H1 (cell line): ENCODE measurements at regions not wholly inside any gene's neighbourhood (a gene's known extent, or its start where the extent isn't known, plus 50 kb on each side); places are given as distances from the start of the nearest gene placed in this dataset.

Experiments
- CTCF ChIA-PET: fragments of 300-600 bp; sonication (Branson Sonifier 250); formaldehyde crosslinking; loops from one replicate; lab custom pipeline; 2021; ENCODE audit not compliant: partially characterized antibody; lab: Charles Lee
- POLR2A ChIA-PET: fragments of 300-600 bp; sonication (Branson Sonifier 250); formaldehyde crosslinking; loops from one replicate; lab custom pipeline; 2021; ENCODE audit warnings: inconsistent platforms; ENCODE audit not compliant: partially characterized antibody; lab: Charles Lee
- DNase-seq, 2 experiments: peaks; one replicate each; pipeline versions ENCODE4 v3.0.0 to v3.0.0-alpha.2; 2010 to 2022; ENCODE audit warnings: low spot score in 2 of 2, low read depth in 1 of 2, mixed read lengths in 1 of 2
- FAIRE-seq: peaks from 2 replicates; lab custom pipeline; 2011; peaks lifted over from hg19 to GRCh38; lab: Jason Lieb, UNC
- H2AFZ ChIP-seq: 2 replicates; pipeline ENCODE4 v1.8.1; 2012; ENCODE audit warnings: low read length, inconsistent platforms
- H2AK5ac ChIP-seq: 2 replicates; pipeline ENCODE4 v1.6.1; 2013; ENCODE audit warnings: low read depth, low read length
- H2BK120ac ChIP-seq: replicated peaks from 2 replicates; pipeline ENCODE3; 2013; ENCODE audit warnings: low read depth, low read length, inconsistent platforms
- H2BK12ac ChIP-seq: 2 replicates; pipeline ENCODE4 v1.6.1; 2013; ENCODE audit warnings: low read depth, low read length
- H2BK15ac ChIP-seq: 2 replicates; pipeline ENCODE4 v1.6.1; 2013; ENCODE audit warnings: low read length
- H2BK20ac ChIP-seq: 2 replicates; pipeline ENCODE4 v1.6.1; 2013; ENCODE audit warnings: low read length
- H2BK5ac ChIP-seq: 2 replicates; pipeline ENCODE4 v1.6.1; 2013; ENCODE audit warnings: low read depth, low read length
- H3K14ac ChIP-seq: 2 replicates; pipeline ENCODE4 v1.6.1; 2013; ENCODE audit warnings: inconsistent platforms; ENCODE audit not compliant: insufficient read length
- H3K18ac ChIP-seq: 2 replicates; pipeline ENCODE4 v1.6.1; 2013; ENCODE audit warnings: low read length; ENCODE audit errors: extremely low read depth
- H3K23ac ChIP-seq: 2 replicates; pipeline ENCODE4 v1.6.1; 2013; ENCODE audit warnings: inconsistent platforms; ENCODE audit not compliant: insufficient read length
- H3K23me2 ChIP-seq: 2 replicates; pipeline ENCODE4 v1.6.1; 2013; ENCODE audit warnings: low read depth, low read length
- H3K27ac ChIP-seq: 2 replicates; pipeline ENCODE4 v1.6.1; 2011; ENCODE audit warnings: low read depth, low read length, inconsistent platforms
- H3K27me3 ChIP-seq, 4 experiments: replicated peaks in 1 of 4; 1 replicate in 1 of 4; 2 replicates in 3 of 4; pipeline versions ENCODE4 v1.6.1 to v1.8.1; 2011 to 2013; ENCODE audit warnings: low read length in 3 of 4, mild to moderate bottlenecking in 3 of 4, inconsistent platforms in 2 of 4, mixed read lengths in 2 of 4, moderate library complexity in 1 of 4; ENCODE audit not compliant: control insufficient read depth in 3 of 4, insufficient read depth in 3 of 4; ENCODE audit errors: extremely low read depth in 1 of 4
- H3K36me3 ChIP-seq, 4 experiments: 2 replicates each; pipeline versions ENCODE4 v1.6.1 to v1.8.1; 2011 to 2013; ENCODE audit warnings: mild to moderate bottlenecking in 4 of 4, low read length in 3 of 4, moderate library complexity in 2 of 4, control low read depth in 1 of 4, inconsistent platforms in 1 of 4; ENCODE audit not compliant: insufficient read depth in 4 of 4, control insufficient read depth in 2 of 4
- H3K4ac ChIP-seq: replicated peaks from 2 replicates; pipeline ENCODE3; 2013; ENCODE audit warnings: low read length, low read depth, mixed read lengths, inconsistent platforms; ENCODE audit not compliant: insufficient read length
- H3K4me1 ChIP-seq, 4 experiments: replicated peaks in 1 of 4; 1 replicate in 1 of 4; 2 replicates in 3 of 4; pipeline versions ENCODE4 v1.6.1 to v1.8.1; 2011 to 2013; ENCODE audit warnings: low read length in 3 of 4, inconsistent platforms in 2 of 4, mixed read lengths in 1 of 4; ENCODE audit not compliant: insufficient read depth in 4 of 4, control insufficient read depth in 3 of 4
- H3K4me2 ChIP-seq, 2 experiments: 2 replicates each; pipeline versions ENCODE4 v1.6.1 to v1.8.1; 2011 to 2013; ENCODE audit warnings: low read depth in 2 of 2, low read length in 2 of 2, control low read depth in 1 of 2, inconsistent platforms in 1 of 2, mild to moderate bottlenecking in 1 of 2; ENCODE audit not compliant: insufficient read depth in 1 of 2
- H3K4me3 ChIP-seq, 4 experiments: fragments of 200-600, 300-600 bp in 1 of 4; sonication (generic), shearing (Covaris generic), sonication (Bioruptor Twin) in 1 of 4; 2 replicates each; pipeline versions ENCODE4 v1.5.1 to v1.8.1; 2011 to 2016; ENCODE audit warnings: low read length in 4 of 4, low read depth in 3 of 4, control low read depth in 2 of 4, inconsistent platforms in 2 of 4, mild to moderate bottlenecking in 2 of 4, mixed read lengths in 1 of 4, moderate library complexity in 1 of 4; ENCODE audit not compliant: insufficient read depth in 2 of 4; ENCODE audit errors: extremely low read depth in 1 of 4
- H3K56ac ChIP-seq: replicated peaks from 2 replicates; pipeline ENCODE3; 2013; ENCODE audit warnings: low read depth, mild to moderate bottlenecking, mixed read lengths, low read length, inconsistent platforms; ENCODE audit not compliant: insufficient read length
- H3K79me1 ChIP-seq: 2 replicates; pipeline ENCODE4 v1.6.1; 2013; ENCODE audit warnings: low read depth, low read length, control low read depth
- H3K79me2 ChIP-seq, 2 experiments: 2 replicates each; pipeline versions ENCODE4 v1.6.1 to v1.8.1; 2012 to 2013; ENCODE audit warnings: low read length in 2 of 2, mild to moderate bottlenecking in 2 of 2, inconsistent platforms in 1 of 2; ENCODE audit not compliant: insufficient read depth in 2 of 2, control insufficient read depth in 1 of 2
- H3K9ac ChIP-seq, 4 experiments: replicated peaks in 1 of 4; 1 replicate in 1 of 4; 2 replicates in 3 of 4; pipeline versions ENCODE4 v1.6.1 to v1.8.1; 2011 to 2013; ENCODE audit warnings: low read depth in 3 of 4, low read length in 3 of 4, control low read depth in 2 of 4, mild to moderate bottlenecking in 2 of 4, moderate library complexity in 2 of 4, inconsistent platforms in 1 of 4; ENCODE audit errors: extremely low read depth in 1 of 4
- H3K9me3 ChIP-seq, 2 experiments: 2 replicates each; pipeline versions ENCODE4 v1.6.1 to v1.8.1; 2012 to 2013; ENCODE audit warnings: mild to moderate bottlenecking in 2 of 2, moderate library complexity in 2 of 2, control low read depth in 1 of 2, inconsistent platforms in 1 of 2, low read depth in 1 of 2, low read length in 1 of 2, mixed read lengths in 1 of 2; ENCODE audit not compliant: insufficient read depth in 2 of 2
- H4K20me1 ChIP-seq, 2 experiments: replicated peaks in 1 of 2; 2 replicates each; pipeline versions ENCODE3 to v1.8.1; 2011 to 2013; ENCODE audit warnings: inconsistent platforms in 2 of 2, low read length in 2 of 2, mild to moderate bottlenecking in 1 of 2; ENCODE audit not compliant: insufficient read depth in 2 of 2, control insufficient read depth in 1 of 2
- H4K5ac ChIP-seq: 2 replicates; pipeline ENCODE4 v1.6.1; 2013; ENCODE audit warnings: low read length, low read depth, mixed read lengths, inconsistent platforms; ENCODE audit not compliant: insufficient read length
- H4K8ac ChIP-seq: 2 replicates; pipeline ENCODE4 v1.8.0; 2013; ENCODE audit warnings: mild to moderate bottlenecking, moderate library complexity, low read length, inconsistent platforms; ENCODE audit not compliant: insufficient read depth; ENCODE audit errors: extremely low read depth
- H4K91ac ChIP-seq: replicated peaks from 2 replicates; pipeline ENCODE3; 2013; ENCODE audit warnings: low read length, mixed read lengths, inconsistent platforms; ENCODE audit not compliant: insufficient read length
- BRCA1 ChIP-seq: IDR thresholded peaks from 2 replicates; pipeline ENCODE4 v1.6.1; 2012; ENCODE audit warnings: low read depth, low read length, improper control_type of control experiment
- CTBP2 ChIP-seq: IDR thresholded peaks from 2 replicates; pipeline ENCODE4 v1.7.0; 2011; ENCODE audit warnings: borderline replicate concordance, mild to moderate bottlenecking, moderate library complexity, mixed read lengths, low read length; ENCODE audit not compliant: insufficient read depth, insufficient read length
- KDM1A ChIP-seq: fragments of 200-600, 300-600 bp; sonication (generic); IDR thresholded peaks from 2 replicates; pipeline ENCODE4 v1.7.1; 2016; ENCODE audit warnings: mild to moderate bottlenecking, low read length, borderline replicate concordance
- NRF1 ChIP-seq: IDR thresholded peaks from 2 replicates; pipeline ENCODE4 v1.6.1; 2011; ENCODE audit warnings: mild to moderate bottlenecking, low read depth, low read length, improper control_type of control experiment
- POLR2AphosphoS5 ChIP-seq: IDR thresholded peaks from 2 replicates; pipeline ENCODE4 v1.6.1; 2011; ENCODE audit warnings: low read depth, low read length
- RFX5 ChIP-seq: IDR thresholded peaks from 2 replicates; pipeline ENCODE4 v1.6.1; 2011; ENCODE audit warnings: low read depth, low read length, improper control_type of control experiment, borderline replicate concordance
- TCF12 ChIP-seq: IDR thresholded peaks from 2 replicates; pipeline ENCODE4 v1.6.1; 2011; ENCODE audit warnings: low read depth, mild to moderate bottlenecking, low read length
- USF2 ChIP-seq: IDR thresholded peaks from 2 replicates; pipeline ENCODE4 v1.6.1; 2011; ENCODE audit warnings: low read length, improper control_type of control experiment
- WGBS, 2 experiments: shearing (Covaris generic) in 1 of 2; methylation state at CpG; one replicate each; pipeline versions ENCODE4 v1.1.6 to v1.1.7; 2013 to 2015; ENCODE audit warnings: low lambda C conversion rate in 2 of 2, mixed read lengths in 2 of 2, inconsistent platforms in 1 of 2, low coverage in 1 of 2, missing lambda C conversion rate in 1 of 2; ENCODE audit not compliant: insufficient replicate concordance in 2 of 2, insufficient coverage in 1 of 2, insufficient read length in 1 of 2; ENCODE audit errors: extremely low coverage in 1 of 2, missing lambda C conversion rate in 1 of 2; 5-methylcytosine and 5-hydroxymethylcytosine counted together
- TF ChIP-seq, protein P1 (sequence below), 3 experiments: IDR thresholded peaks; 1 replicate in 2 of 3; 2 replicates in 1 of 3; pipeline versions ENCODE4 v1.5.1 to v1.6.1; 2011; ENCODE audit warnings: low read length in 3 of 3, mild to moderate bottlenecking in 3 of 3, inconsistent platforms in 2 of 3, low read depth in 1 of 3, moderate library complexity in 1 of 3; ENCODE audit not compliant: insufficient read depth in 1 of 3; ENCODE audit errors: control extremely low read depth in 1 of 3

DNA sequence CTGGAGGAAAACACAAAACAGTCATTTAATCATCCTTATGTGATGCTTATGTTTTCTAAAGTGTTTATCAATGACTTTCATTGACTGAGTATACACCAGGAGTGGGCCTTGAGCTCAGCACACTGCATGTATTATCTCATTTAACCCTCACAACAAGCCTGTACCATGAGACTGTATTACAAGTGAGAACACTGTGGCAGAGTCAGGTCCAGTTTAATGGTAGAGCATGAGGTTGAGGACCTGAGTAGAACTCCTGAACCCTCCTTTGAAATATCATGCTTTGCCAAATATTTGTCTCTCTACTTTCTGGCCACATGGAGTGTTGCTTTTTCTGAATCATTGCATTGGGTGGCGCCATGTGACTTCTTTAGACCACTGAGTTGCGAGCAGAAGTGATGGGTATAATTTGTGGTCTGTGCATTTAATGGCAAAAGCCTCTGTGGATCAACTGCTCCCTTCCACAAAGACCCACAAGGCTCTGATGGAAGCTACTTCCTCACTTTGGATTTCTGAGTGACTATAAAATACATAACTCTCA is 65.0 kb upstream of the SIRPG start:
- no peak overlapping the region for H2BK12ac ChIP-seq
- no peak overlapping the region for H3K14ac ChIP-seq
- H2BK15ac ChIP-seq = no peak overlapping the region
- H2AK5ac ChIP-seq = no peak overlapping the region
- H3K23ac ChIP-seq = no peak overlapping the region
- CTCF ChIA-PET = interaction anchor here (0.8 to 1.5 kb wide), 5 partner anchors 9 to 41 kb away, joined by 3 to 5 read pairs (median 3); no protein-coding TSS in a partner anchor
- H3K79me2 ChIP-seq = no peaks in the 10 kb centered on the region
- no peak overlapping the region for H3K18ac ChIP-seq
- peaks cover 0 to 40% (median 25%) of the 10 kb centered on the region in 4 experiments; a peak in 6 of 7 replicates for H3K27me3 ChIP-seq
- WGBS, 2 experiments = 72% methylated on average over 2 of the region's 2 CpGs; no CpG with 5 or more reads in 1 of the 2 experiments
- FAIRE-seq = no peak
- DNase-seq = no peak
- POLR2A ChIA-PET = no interaction called here
- H4K8ac ChIP-seq = no peak overlapping the region
- no peak overlapping the region for H4K5ac ChIP-seq
- no peak overlapping the region for H4K91ac ChIP-seq
- H3K4me1 ChIP-seq = peaks cover 3 to 15% (median 11%) of the 10 kb centered on the region in 4 experiments; a peak in 6 of 7 replicates
- no peak overlapping the region for H3K27ac ChIP-seq
- H2BK120ac ChIP-seq = no peak overlapping the region
- H3K4me2 ChIP-seq = peak overlapping the region; percentile 11 to 35; a peak in 3 of 4 replicates
- no peak overlapping the region for H3K9ac ChIP-seq
- no peak overlapping the region for H3K4ac ChIP-seq
- no peaks in the 10 kb centered on the region for H3K36me3 ChIP-seq
- no peak overlapping the region for H2BK5ac ChIP-seq
- no peak overlapping the region for H3K56ac ChIP-seq
- peak overlapping the region in 1 of 4 experiments; percentile 8; a peak in 1 of 8 replicates for H3K4me3 ChIP-seq
- no peak overlapping the region for H2BK20ac ChIP-seq
- no peaks in the 10 kb centered on the region for H3K23me2 ChIP-seq
- no peaks in the 10 kb centered on the region for H3K79me1 ChIP-seq
- H3K9me3 ChIP-seq = no peaks in the 10 kb centered on the region
- H4K20me1 ChIP-seq = no peaks in the 10 kb centered on the region
- H2AFZ ChIP-seq = no peak overlapping the region
- no peak for TF ChIP-seq NRF1
- 0 out of 2 replicates have a peak, but pooled peaks have one; percentile 0 for TF ChIP-seq KDM1A
- TF ChIP-seq BRCA1 = no peak
- 0 out of 2 replicates have a peak, but pooled peaks have one; percentile 7 for TF ChIP-seq USF2
- no peak for TF ChIP-seq TCF12
- TF ChIP-seq RFX5 = no peak
- TF ChIP-seq CTBP2 = no peak
- TF ChIP-seq, protein P1, sequence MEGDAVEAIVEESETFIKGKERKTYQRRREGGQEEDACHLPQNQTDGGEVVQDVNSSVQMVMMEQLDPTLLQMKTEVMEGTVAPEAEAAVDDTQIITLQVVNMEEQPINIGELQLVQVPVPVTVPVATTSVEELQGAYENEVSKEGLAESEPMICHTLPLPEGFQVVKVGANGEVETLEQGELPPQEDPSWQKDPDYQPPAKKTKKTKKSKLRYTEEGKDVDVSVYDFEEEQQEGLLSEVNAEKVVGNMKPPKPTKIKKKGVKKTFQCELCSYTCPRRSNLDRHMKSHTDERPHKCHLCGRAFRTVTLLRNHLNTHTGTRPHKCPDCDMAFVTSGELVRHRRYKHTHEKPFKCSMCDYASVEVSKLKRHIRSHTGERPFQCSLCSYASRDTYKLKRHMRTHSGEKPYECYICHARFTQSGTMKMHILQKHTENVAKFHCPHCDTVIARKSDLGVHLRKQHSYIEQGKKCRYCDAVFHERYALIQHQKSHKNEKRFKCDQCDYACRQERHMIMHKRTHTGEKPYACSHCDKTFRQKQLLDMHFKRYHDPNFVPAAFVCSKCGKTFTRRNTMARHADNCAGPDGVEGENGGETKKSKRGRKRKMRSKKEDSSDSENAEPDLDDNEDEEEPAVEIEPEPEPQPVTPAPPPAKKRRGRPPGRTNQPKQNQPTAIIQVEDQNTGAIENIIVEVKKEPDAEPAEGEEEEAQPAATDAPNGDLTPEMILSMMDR (IDR thresholded peaks at IDR 0.05; ENCODE audit: control extremely low read depth in 1 of 3, insufficient read depth in 1 of 3, low read depth in 1 of 3, low read length in 3 of 3) = peak in 1 of 3 experiments; percentile 21; a peak in 1 of 4 replicates
- no peak for TF ChIP-seq POLR2AphosphoS5
